Calu3 (cell line): ENCODE measurements at regions not wholly inside any gene's neighbourhood (a gene's known extent, or its start where the extent isn't known, plus 50 kb on each side); places are given as distances from the start of the nearest gene placed in this dataset.

Source experiments
- BruUV-seq: library from RNA; stranded (reverse); fragments of 400-500 nt; replicated peaks from 2 replicates; lab custom pipeline; 2021; lab: Mats Ljungman, UMichigan
- CTCF ChIA-PET: fragments of 300-600 bp; sonication (Branson Sonifier 250); formaldehyde crosslinking; loops from one replicate; lab custom pipeline; 2022; ENCODE audit warnings: antibody characterized with exemption; lab: Charles Lee
- DNase-seq: peaks from one replicate; pipeline ENCODE4 v3.0.0; 2022
- H3K27ac Mint-ChIP-seq: one replicate; pipeline ENCODE4 v1.8.0; 2022; ENCODE audit warnings: mixed read lengths; ENCODE audit not compliant: unreplicated experiment
- H3K27me3 Mint-ChIP-seq: one replicate; pipeline ENCODE4 v1.8.0; 2022; ENCODE audit warnings: mixed read lengths; ENCODE audit not compliant: unreplicated experiment
- H3K36me3 Mint-ChIP-seq: one replicate; pipeline ENCODE4 v1.8.0; 2022; ENCODE audit warnings: mild to moderate bottlenecking, moderate library complexity, mixed read lengths; ENCODE audit not compliant: insufficient read depth, unreplicated experiment
- H3K4me1 Mint-ChIP-seq: one replicate; pipeline ENCODE4 v1.8.0; 2022; ENCODE audit warnings: mild to moderate bottlenecking, low read depth, mixed read lengths; ENCODE audit not compliant: unreplicated experiment
- H3K4me3 Mint-ChIP-seq: one replicate; pipeline ENCODE4 v1.8.0; 2022; ENCODE audit warnings: mild to moderate bottlenecking, low read depth, moderate library complexity, mixed read lengths; ENCODE audit not compliant: unreplicated experiment
- H3K9me3 Mint-ChIP-seq: one replicate; pipeline ENCODE4 v1.8.0; 2022; ENCODE audit warnings: low read depth, mixed read lengths; ENCODE audit not compliant: unreplicated experiment
- intact Hi-C: fragments of 100-400 bp; cut with micrococcal nuclease; formaldehyde crosslinking; loops from one replicate; pipeline ENCODE4 v1.10.0; 2022; ENCODE audit not compliant: unreplicated experiment
- TF ChIP-seq, protein P1 (sequence below): fragments of 200-600 bp; IDR thresholded peaks from one replicate; pipeline ENCODE4 v1.8.0; 2022; ENCODE audit warnings: antibody characterized with exemption; ENCODE audit not compliant: unreplicated experiment

GRCh38 chr2:172281648-172282570 is 145.5 kb upstream of the ITGA6 start:
- Mint-ChIP-seq H3K4me3 (no peak overlapping the region), H3K36me3 (no peaks in the 10 kb centered on the region), H3K4me1 (no peaks in the 10 kb centered on the region), H3K27ac (no peak overlapping the region), H3K27me3 (no peaks in the 10 kb centered on the region), H3K9me3 (no peaks in the 10 kb centered on the region)
- no peak for DNase-seq
- CTCF ChIA-PET: no interaction called here
- intact Hi-C loops: no loop called here
- TF ChIP-seq, protein P1, sequence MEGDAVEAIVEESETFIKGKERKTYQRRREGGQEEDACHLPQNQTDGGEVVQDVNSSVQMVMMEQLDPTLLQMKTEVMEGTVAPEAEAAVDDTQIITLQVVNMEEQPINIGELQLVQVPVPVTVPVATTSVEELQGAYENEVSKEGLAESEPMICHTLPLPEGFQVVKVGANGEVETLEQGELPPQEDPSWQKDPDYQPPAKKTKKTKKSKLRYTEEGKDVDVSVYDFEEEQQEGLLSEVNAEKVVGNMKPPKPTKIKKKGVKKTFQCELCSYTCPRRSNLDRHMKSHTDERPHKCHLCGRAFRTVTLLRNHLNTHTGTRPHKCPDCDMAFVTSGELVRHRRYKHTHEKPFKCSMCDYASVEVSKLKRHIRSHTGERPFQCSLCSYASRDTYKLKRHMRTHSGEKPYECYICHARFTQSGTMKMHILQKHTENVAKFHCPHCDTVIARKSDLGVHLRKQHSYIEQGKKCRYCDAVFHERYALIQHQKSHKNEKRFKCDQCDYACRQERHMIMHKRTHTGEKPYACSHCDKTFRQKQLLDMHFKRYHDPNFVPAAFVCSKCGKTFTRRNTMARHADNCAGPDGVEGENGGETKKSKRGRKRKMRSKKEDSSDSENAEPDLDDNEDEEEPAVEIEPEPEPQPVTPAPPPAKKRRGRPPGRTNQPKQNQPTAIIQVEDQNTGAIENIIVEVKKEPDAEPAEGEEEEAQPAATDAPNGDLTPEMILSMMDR: no peak
- BruUV-seq: no TSS peak

DNA sequence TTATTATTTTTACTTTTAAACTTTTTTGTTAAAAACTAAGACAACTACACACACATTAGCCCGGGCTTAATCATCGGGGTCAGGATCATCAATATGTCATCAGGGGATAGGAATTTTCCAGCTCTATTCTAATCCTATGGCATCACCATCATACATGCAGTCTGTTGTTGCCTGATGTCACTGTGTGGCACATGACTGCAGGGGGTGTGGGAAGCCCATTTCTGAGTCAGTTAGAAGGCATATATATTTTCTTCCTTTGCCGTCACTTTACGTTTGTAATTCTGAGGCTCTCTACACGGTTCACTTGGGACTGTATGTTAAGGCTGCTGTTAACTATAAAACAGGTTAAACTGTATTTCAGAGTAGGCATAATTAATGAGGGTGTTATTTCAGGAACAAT is 144.4 kb upstream of the ITGA6 start:
- Mint-ChIP-seq H3K36me3 (no peaks in the 10 kb centered on the region), H3K9me3 (no peaks in the 10 kb centered on the region), H3K27ac (no peak overlapping the region), H3K4me3 (no peak overlapping the region), H3K27me3 (no peaks in the 10 kb centered on the region), H3K4me1 (no peaks in the 10 kb centered on the region)
- CTCF ChIA-PET: no interaction called here
- DNase-seq: no peak
- BruUV-seq: no TSS peak
- intact Hi-C loops: no loop called here
- TF ChIP-seq, protein P1: no peak

- no peak overlapping the region for H3K27ac Mint-ChIP-seq
- no TSS peak for BruUV-seq
- no peak for DNase-seq
- TF ChIP-seq, protein P1: no peak
- intact Hi-C loops: no loop called here
- CTCF ChIA-PET: interaction anchor here (1.2 kb wide), 1 partner anchor 11 kb away, joined by 5 read pairs; no protein-coding TSS in a partner anchor
- no peaks in the 10 kb centered on the region for H3K4me1 Mint-ChIP-seq
- H3K27me3 Mint-ChIP-seq: no peaks in the 10 kb centered on the region
- no peaks in the 10 kb centered on the region for H3K36me3 Mint-ChIP-seq
- no peaks in the 10 kb centered on the region for H3K9me3 Mint-ChIP-seq
- H3K4me3 Mint-ChIP-seq: no peak overlapping the region
These were observed 143.9 kb upstream of the ITGA6 start for GRCh38 chr2:172283476-172283875.

- no peak overlapping the region for H3K27ac Mint-ChIP-seq
- H3K27me3 Mint-ChIP-seq: no peaks in the 10 kb centered on the region
- H3K4me3 Mint-ChIP-seq: no peak overlapping the region
- intact Hi-C loops: no loop called here
- H3K9me3 Mint-ChIP-seq: no peaks in the 10 kb centered on the region
- no peaks in the 10 kb centered on the region for H3K36me3 Mint-ChIP-seq
- TF ChIP-seq, protein P1: no peak
- BruUV-seq: no TSS peak
- no peaks in the 10 kb centered on the region for H3K4me1 Mint-ChIP-seq
- no peak for DNase-seq
- CTCF ChIA-PET: interaction anchor here (0.8 to 1.2 kb wide), 2 partner anchors 10 to 31 kb away, joined by 3 to 5 read pairs; no protein-coding TSS in a partner anchor
These were observed 143.2 kb upstream of the ITGA6 start for GRCh38 chr2:172284209-172284608.
